ENCODE measurements at regions not wholly inside any gene's neighbourhood (a gene's known extent, or its start where the extent isn't known, plus 50 kb on each side); places are given as distances from the start of the nearest gene placed in this dataset.

DNA sequence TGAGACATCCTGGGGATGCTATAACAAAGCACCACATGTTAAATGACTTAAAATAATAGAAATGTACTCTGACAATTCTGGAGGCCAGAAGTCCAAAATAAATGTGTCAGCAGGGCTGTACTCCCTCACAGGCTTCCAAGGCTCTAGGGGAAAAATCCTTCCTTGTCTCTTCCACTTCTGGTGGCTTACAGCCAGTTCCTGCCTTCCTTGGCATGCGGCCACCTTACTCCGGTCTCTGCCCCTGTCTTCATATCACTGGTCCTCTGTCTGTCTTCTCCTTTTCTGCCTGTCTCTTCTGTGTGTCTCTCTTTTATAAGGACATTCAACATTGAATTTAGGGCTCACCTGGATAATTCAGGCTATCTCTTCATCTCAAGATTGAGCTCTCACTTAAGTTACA is 155.3 kb upstream of the SYNCRIP start:
- H3K4me3 ChIP-seq (ENCODE audit: low read depth, low read length), result no peak overlapping the region
- no peak for DNase-seq (ENCODE audit: low read depth)
- no peak for TF ChIP-seq CTCF (conservative IDR thresholded peaks at IDR 0.05; ENCODE audit: low read depth, low read length)

DNA sequence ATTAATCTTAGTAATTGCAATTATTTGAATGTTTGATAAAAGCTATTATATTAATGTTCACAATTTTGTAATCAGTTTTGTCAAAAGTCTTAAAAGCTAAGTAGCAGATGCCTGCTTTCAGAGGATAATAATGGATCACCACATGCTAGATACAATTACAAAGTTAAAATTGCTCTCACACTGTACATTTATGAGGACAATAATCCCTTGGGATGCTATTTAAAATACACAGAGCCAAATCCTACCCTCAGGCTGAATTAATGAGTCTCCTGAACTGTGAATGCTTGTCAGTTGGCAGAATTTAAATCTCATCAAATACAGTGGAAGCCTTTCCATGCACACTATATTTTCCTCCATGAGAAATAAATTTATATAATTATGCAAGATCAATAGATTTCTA is 153.3 kb upstream of the SYNCRIP start:
- H3K4me3 ChIP-seq (ENCODE audit: low read depth, low read length), result no peak overlapping the region
- no peak for TF ChIP-seq CTCF (conservative IDR thresholded peaks at IDR 0.05; ENCODE audit: low read depth, low read length)
- DNase-seq (ENCODE audit: low read depth), result no peak

DNA sequence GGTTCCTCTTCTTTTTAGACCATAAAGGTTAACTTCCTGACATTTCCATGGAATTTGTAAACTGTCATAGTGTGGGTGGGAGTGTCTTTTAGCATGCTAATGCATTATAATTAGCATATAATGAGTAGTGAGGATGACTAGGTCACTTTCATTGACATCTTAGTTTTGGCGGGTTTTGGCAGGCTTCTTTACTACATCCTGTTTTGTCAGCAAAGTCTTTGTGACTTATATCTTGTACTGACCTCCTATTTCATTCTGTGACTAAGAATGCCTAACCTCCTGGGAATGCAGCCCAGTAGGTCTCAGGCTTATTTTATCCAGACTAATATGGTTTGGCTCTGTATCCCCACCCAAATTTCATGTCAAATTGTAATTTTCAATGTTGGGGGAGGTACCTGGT is 149.6 kb upstream of the SYNCRIP start:
- H3K4me3 ChIP-seq (ENCODE audit: low read depth, low read length), result no peak overlapping the region
- DNase-seq (ENCODE audit: low read depth), result no peak

GRCh38 chr6:85775883-85776282 is 133.2 kb upstream of the SYNCRIP start:
- TF ChIP-seq CTCF (conservative IDR thresholded peaks at IDR 0.05; ENCODE audit: low read depth, low read length), result no peak
- no peak for DNase-seq (ENCODE audit: low read depth)
- no peak overlapping the region for H3K4me3 ChIP-seq (ENCODE audit: low read depth, low read length)

More for the DNA sequence above, 149.6 kb upstream of the SYNCRIP start:
- TF ChIP-seq CTCF (conservative IDR thresholded peaks at IDR 0.05; ENCODE audit: low read depth, low read length), result no peak

GRCh38 chr6:85772641-85773040 is 130.0 kb upstream of the SYNCRIP start:
- no peak for DNase-seq (ENCODE audit: low read depth)
- TF ChIP-seq CTCF (conservative IDR thresholded peaks at IDR 0.05; ENCODE audit: low read depth, low read length), result no peak
- H3K4me3 ChIP-seq (ENCODE audit: low read depth, low read length), result no peak overlapping the region

DNA sequence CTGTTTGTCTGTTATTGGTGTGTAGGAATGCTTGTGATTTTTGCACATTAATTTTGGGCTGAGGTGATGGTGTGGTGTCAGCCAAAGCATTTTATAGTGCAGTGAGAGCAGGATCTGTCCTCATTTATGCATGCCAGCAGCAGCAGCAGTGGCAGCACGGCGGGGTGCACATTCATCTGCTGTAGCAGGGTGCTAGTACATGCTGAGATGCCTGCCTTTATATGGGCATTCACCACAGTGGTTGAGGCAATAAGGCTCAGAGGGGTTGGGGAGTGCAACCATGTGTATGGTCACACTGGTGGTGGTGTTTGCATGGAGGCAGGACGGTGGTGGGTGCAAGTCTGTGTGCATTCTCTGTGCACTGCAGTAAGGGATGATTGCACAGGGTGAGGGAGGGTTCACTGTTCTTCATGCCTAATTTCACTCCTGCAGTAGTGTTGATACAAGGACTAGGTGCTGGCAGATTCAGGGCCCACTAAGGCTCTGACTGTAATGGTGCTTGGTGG is 129.3 kb upstream of the SYNCRIP start:
- no peak for DNase-seq (ENCODE audit: low read depth)
- TF ChIP-seq CTCF (conservative IDR thresholded peaks at IDR 0.05; ENCODE audit: low read depth, low read length), result no peak
- H3K4me3 ChIP-seq (ENCODE audit: low read depth, low read length), result no peak overlapping the region

DNA sequence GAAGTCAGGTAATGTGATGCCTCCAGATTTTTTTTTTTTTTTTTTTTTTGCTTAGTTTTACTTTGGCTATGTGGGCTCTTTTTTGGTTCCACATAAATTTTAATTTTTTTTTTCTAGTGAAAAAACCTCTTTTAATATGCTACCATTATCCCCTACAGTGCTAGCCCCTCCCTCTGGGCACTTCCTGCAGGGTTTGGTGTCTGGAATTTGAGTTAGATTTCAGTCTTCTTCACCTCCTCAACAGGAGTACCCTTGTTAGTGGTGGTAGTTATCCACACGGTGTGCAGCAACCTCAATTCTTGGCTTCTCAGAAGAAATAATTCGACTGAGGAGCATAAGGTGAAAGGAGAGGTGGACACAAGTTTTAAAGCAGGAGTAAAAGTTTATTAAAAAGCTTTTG is 128.8 kb upstream of the SYNCRIP start:
- no peak for DNase-seq (ENCODE audit: low read depth)
- no peak for TF ChIP-seq CTCF (conservative IDR thresholded peaks at IDR 0.05; ENCODE audit: low read depth, low read length)
- H3K4me3 ChIP-seq (ENCODE audit: low read depth, low read length), result no peak overlapping the region

Measured in choroid plexus epithelial cell (primary cell).